Stimulated activated naive CD8-positive, alpha-beta T cell treated with anti-CD3 and anti-CD28 coated beads, Interleukin-15, Interleukin-2, amounts not matched to agents 100 ng/mL and 50 ng/mL, for 24 hours (primary cell): ENCODE measurements at regions not wholly inside any gene's neighbourhood (a gene's known extent, or its start where the extent isn't known, plus 50 kb on each side); places are given as distances from the start of the nearest gene placed in this dataset.

Experiments
- H3K27ac Mint-ChIP-seq: one replicate; pipeline ENCODE4 v1.8.0; 2021; ENCODE audit warnings: mild to moderate bottlenecking, mixed read lengths
- H3K27me3 Mint-ChIP-seq: one replicate; pipeline ENCODE4 v1.8.0; 2021; ENCODE audit warnings: mixed read lengths
- H3K36me3 Mint-ChIP-seq: one replicate; pipeline ENCODE4 v1.8.0; 2021; ENCODE audit warnings: low read depth, mixed read lengths
- H3K4me1 Mint-ChIP-seq: one replicate; pipeline ENCODE4 v1.8.0; 2021; ENCODE audit warnings: low read depth, mixed read lengths
- H3K4me3 Mint-ChIP-seq: one replicate; pipeline ENCODE4 v1.8.0; 2021; ENCODE audit warnings: mild to moderate bottlenecking, mixed read lengths
- H3K9me3 Mint-ChIP-seq: one replicate; pipeline ENCODE4 v1.8.0; 2021; ENCODE audit warnings: mixed read lengths

GRCh38 chr6:1049900-1050299 lies 262.0 kb upstream of the FOXQ1 start:
- H3K27me3 Mint-ChIP-seq = peaks cover 35% of the 10 kb centered on the region

GRCh38 chr6:1049170-1049569 lies 262.7 kb upstream of the FOXQ1 start:
- Mint-ChIP-seq H3K4me3 (no peak overlapping the region), H3K27me3 (peaks cover 40% of the 10 kb centered on the region), H3K9me3 (no peaks in the 10 kb centered on the region), H3K27ac (no peak overlapping the region), H3K4me1 (no peaks in the 10 kb centered on the region), H3K36me3 (no peaks in the 10 kb centered on the region)

More at GRCh38 chr6:1049900-1050299, 262.0 kb upstream of the FOXQ1 start:
- Mint-ChIP-seq H3K4me3 (no peak overlapping the region), H3K9me3 (no peaks in the 10 kb centered on the region), H3K27ac (no peak overlapping the region), H3K36me3 (no peaks in the 10 kb centered on the region), H3K4me1 (no peaks in the 10 kb centered on the region)

- H3K36me3 Mint-ChIP-seq = no peaks in the 10 kb centered on the region
- H3K9me3 Mint-ChIP-seq = no peaks in the 10 kb centered on the region
- peaks cover 47% of the 10 kb centered on the region for H3K27me3 Mint-ChIP-seq
- no peaks in the 10 kb centered on the region for H3K4me1 Mint-ChIP-seq
- no peak overlapping the region for H3K4me3 Mint-ChIP-seq
- H3K27ac Mint-ChIP-seq = no peak overlapping the region
These were observed 263.8 kb upstream of the FOXQ1 start for GRCh38 chr6:1047981-1048541.

- Mint-ChIP-seq H3K9me3 (no peaks in the 10 kb centered on the region), H3K4me1 (no peaks in the 10 kb centered on the region), H3K27ac (no peak overlapping the region), H3K36me3 (no peaks in the 10 kb centered on the region), H3K4me3 (no peak overlapping the region), H3K27me3 (peaks cover 58% of the 10 kb centered on the region)
These were observed 266.7 kb upstream of the FOXQ1 start for GRCh38 chr6:1045239-1045638.

GRCh38 chr6:1044040-1044836 lies 267.7 kb upstream of the FOXQ1 start:
- Mint-ChIP-seq H3K27ac (no peak overlapping the region), H3K4me1 (no peaks in the 10 kb centered on the region), H3K36me3 (no peaks in the 10 kb centered on the region), H3K27me3 (peaks cover 55% of the 10 kb centered on the region), H3K9me3 (no peaks in the 10 kb centered on the region), H3K4me3 (no peak overlapping the region)

- Mint-ChIP-seq H3K4me1 (no peaks in the 10 kb centered on the region), H3K27me3 (peaks cover 54% of the 10 kb centered on the region), H3K9me3 (no peaks in the 10 kb centered on the region), H3K27ac (no peak overlapping the region), H3K36me3 (no peaks in the 10 kb centered on the region), H3K4me3 (no peak overlapping the region)
These were observed 268.5 kb upstream of the FOXQ1 start for GRCh38 chr6:1043458-1043836.

- Mint-ChIP-seq H3K27me3 (peaks cover 51% of the 10 kb centered on the region), H3K9me3 (no peaks in the 10 kb centered on the region), H3K36me3 (no peaks in the 10 kb centered on the region)
These were observed 269.1 kb upstream of the FOXQ1 start for GRCh38 chr6:1042583-1043457.

GRCh38 chr6:1040393-1040792 lies 271.5 kb upstream of the FOXQ1 start:
- H3K4me1 Mint-ChIP-seq = no peaks in the 10 kb centered on the region
- H3K27me3 Mint-ChIP-seq = peaks cover 40% of the 10 kb centered on the region
- no peaks in the 10 kb centered on the region for H3K36me3 Mint-ChIP-seq
- no peak overlapping the region for H3K4me3 Mint-ChIP-seq
- H3K27ac Mint-ChIP-seq = no peak overlapping the region
- no peaks in the 10 kb centered on the region for H3K9me3 Mint-ChIP-seq

More at GRCh38 chr6:1042583-1043457, 269.1 kb upstream of the FOXQ1 start:
- H3K4me3 Mint-ChIP-seq = no peak overlapping the region
- no peaks in the 10 kb centered on the region for H3K4me1 Mint-ChIP-seq
- H3K27ac Mint-ChIP-seq = no peak overlapping the region

- Mint-ChIP-seq H3K36me3 (no peaks in the 10 kb centered on the region), H3K27me3 (peaks cover 39% of the 10 kb centered on the region), H3K4me1 (no peaks in the 10 kb centered on the region), H3K27ac (no peak overlapping the region), H3K9me3 (no peaks in the 10 kb centered on the region), H3K4me3 (no peak overlapping the region)
These were observed 272.2 kb upstream of the FOXQ1 start for GRCh38 chr6:1039746-1040145.

GRCh38 chr6:1039191-1039590 lies 272.7 kb upstream of the FOXQ1 start:
- no peaks in the 10 kb centered on the region for H3K4me1 Mint-ChIP-seq

GRCh38 chr6:1037430-1038202 lies 274.3 kb upstream of the FOXQ1 start:
- Mint-ChIP-seq H3K27ac (no peak overlapping the region), H3K4me1 (no peaks in the 10 kb centered on the region), H3K36me3 (no peaks in the 10 kb centered on the region), H3K4me3 (no peak overlapping the region), H3K27me3 (peaks cover 27% of the 10 kb centered on the region), H3K9me3 (no peaks in the 10 kb centered on the region)

More at GRCh38 chr6:1039191-1039590, 272.7 kb upstream of the FOXQ1 start:
- Mint-ChIP-seq H3K27me3 (peaks cover 34% of the 10 kb centered on the region), H3K27ac (no peak overlapping the region), H3K4me3 (no peak overlapping the region), H3K9me3 (no peaks in the 10 kb centered on the region), H3K36me3 (no peaks in the 10 kb centered on the region)

GRCh38 chr6:1035401-1035800 lies 276.5 kb upstream of the FOXQ1 start:
- Mint-ChIP-seq H3K27ac (no peak overlapping the region), H3K4me1 (no peaks in the 10 kb centered on the region), H3K36me3 (no peaks in the 10 kb centered on the region), H3K4me3 (no peak overlapping the region), H3K9me3 (no peaks in the 10 kb centered on the region), H3K27me3 (peaks cover 18% of the 10 kb centered on the region)

GRCh38 chr6:1031720-1032119 lies 280.2 kb upstream of the FOXQ1 start:
- Mint-ChIP-seq H3K27ac (no peak overlapping the region), H3K9me3 (no peaks in the 10 kb centered on the region), H3K27me3 (peaks cover 14% of the 10 kb centered on the region), H3K4me3 (no peak overlapping the region), H3K4me1 (no peaks in the 10 kb centered on the region), H3K36me3 (no peaks in the 10 kb centered on the region)

GRCh38 chr6:1029141-1029540 lies 282.8 kb upstream of the FOXQ1 start:
- Mint-ChIP-seq H3K36me3 (no peaks in the 10 kb centered on the region), H3K27ac (no peak overlapping the region), H3K4me3 (no peak overlapping the region), H3K4me1 (no peaks in the 10 kb centered on the region), H3K9me3 (no peaks in the 10 kb centered on the region), H3K27me3 (peaks cover 12% of the 10 kb centered on the region)
